ENCODE measurements at regions not wholly inside any gene's neighbourhood (a gene's known extent, or its start where the extent isn't known, plus 50 kb on each side); places are given as distances from the start of the nearest gene placed in this dataset.

DNA sequence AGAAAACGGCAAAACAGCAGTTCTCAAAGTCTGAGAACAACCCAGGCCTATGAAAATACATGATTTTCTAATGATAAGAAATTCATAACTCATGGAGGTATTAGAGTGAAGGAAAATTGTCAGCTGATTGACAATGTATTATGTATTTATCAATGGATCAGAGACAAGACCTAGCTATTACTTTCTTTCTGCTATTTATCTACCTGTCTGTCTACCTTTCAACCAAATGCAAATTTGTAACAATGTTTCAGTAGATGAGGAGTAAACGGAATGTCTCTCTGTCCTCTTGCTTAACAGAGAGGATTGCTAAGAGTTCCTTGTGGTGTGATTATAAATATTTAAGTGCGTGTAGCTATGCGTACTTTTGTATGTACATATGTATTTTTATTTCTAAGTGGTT, 568.7 kb upstream of the RGS18 start:
- ChIA-PET SMC1A (ENCODE audit: uncharacterized antibody, unreplicated experiment) (interaction anchor here (1.4 kb wide), 1 partner anchor 86 kb away, joined by 5 read pairs; no protein-coding TSS in a partner anchor), CTCF (no interaction called here)
- BruUV-seq (replicated peaks), result no TSS peak

More for the DNA sequence above, 568.7 kb upstream of the RGS18 start:
- Histone ChIP-seq H3K4me3 (no peak overlapping the region), H3K4me2 (ENCODE audit: control insufficient read depth, insufficient read depth) (no peak overlapping the region), H3K27me3 (replicated peaks in 1 of 2; ENCODE audit: control insufficient read depth in 2 of 2, insufficient read depth in 2 of 2, low read length in 1 of 2) (no peaks in the 10 kb centered on the region), H3K9me3 (replicated peaks; ENCODE audit: control insufficient read depth, insufficient read depth, low read length) (no peaks in the 10 kb centered on the region), H3K36me3 (ENCODE audit: control insufficient read depth in 2 of 2, insufficient read depth in 2 of 2, low read length in 1 of 2) (no peaks in the 10 kb centered on the region), H2AFZ (ENCODE audit: control insufficient read depth, low read depth, low read length) (no peak overlapping the region), H3K4me1 (ENCODE audit: control insufficient read depth, insufficient read depth, low read length) (no peaks in the 10 kb centered on the region), H4K20me1 (ENCODE audit: control insufficient read depth, insufficient read depth) (no peaks in the 10 kb centered on the region), H3K79me2 (ENCODE audit: control insufficient read depth, insufficient read depth, low read length) (no peaks in the 10 kb centered on the region), H3K9ac (ENCODE audit: control insufficient read depth, insufficient read depth, low read length) (no peak overlapping the region), H3K27ac (ENCODE audit: control insufficient read depth, insufficient read depth) (no peak overlapping the region)
- no peak for FAIRE-seq
- 22% methylated on average over 4 of the region's 4 CpGs for WGBS (ENCODE audit: insufficient coverage, insufficient replicate concordance, low lambda C conversion rate, missing lambda C conversion rate)
- no peak for DNase-seq (ENCODE audit: low read depth, low spot score)
- in situ Hi-C loops (cut with MboI) (no loop called here), intact Hi-C loops (cut with micrococcal nuclease; ENCODE audit: unreplicated experiment) (no loop called here)
- TF ChIP-seq ZNF622 (IDR thresholded peaks at IDR 0.05) (no peak), E2F4 (IDR thresholded peaks at IDR 0.05; ENCODE audit: low read depth, low read length) (no peak), PAX8 (IDR thresholded peaks at IDR 0.05) (no peak), ATF7 (IDR thresholded peaks at IDR 0.05; ENCODE audit: low read depth) (no peak), ZNF687 (IDR thresholded peaks at IDR 0.05) (no peak), HDAC6 (IDR thresholded peaks at IDR 0.05; ENCODE audit: unreplicated experiment) (no peak), SRF (IDR thresholded peaks at IDR 0.05; ENCODE audit: low read depth in 2 of 2, low read length in 2 of 2) (no peak), CHD2 (IDR thresholded peaks at IDR 0.05; ENCODE audit: borderline replicate concordance, low read depth, low read length) (no peak), HCFC1 (IDR thresholded peaks at IDR 0.05; ENCODE audit: low read length) (no peak)
- TF ChIP-seq, protein P1, sequence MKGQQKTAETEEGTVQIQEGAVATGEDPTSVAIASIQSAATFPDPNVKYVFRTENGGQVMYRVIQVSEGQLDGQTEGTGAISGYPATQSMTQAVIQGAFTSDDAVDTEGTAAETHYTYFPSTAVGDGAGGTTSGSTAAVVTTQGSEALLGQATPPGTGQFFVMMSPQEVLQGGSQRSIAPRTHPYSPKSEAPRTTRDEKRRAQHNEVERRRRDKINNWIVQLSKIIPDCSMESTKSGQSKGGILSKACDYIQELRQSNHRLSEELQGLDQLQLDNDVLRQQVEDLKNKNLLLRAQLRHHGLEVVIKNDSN (IDR thresholded peaks at IDR 0.05; ENCODE audit: borderline replicate concordance, extremely low read length, insufficient read depth, low read depth, low read length), result no peak
- ChIA-PET RAD21 (ENCODE audit: unreplicated experiment) (interaction anchor here (1.2 kb wide), 1 partner anchor 31 kb away, joined by 4 read pairs; no protein-coding TSS in a partner anchor), POLR2A (no interaction called here)
- no peak for ATAC-seq

All from GM12878 (cell line).